Heart left ventricle (tissue), 13 donors: ENCODE measurements at regions not wholly inside any gene's neighbourhood (a gene's known extent, or its start where the extent isn't known, plus 50 kb on each side); places are given as distances from the start of the nearest gene placed in this dataset.

ENCODE experiments used
- POLR2A ChIP-seq, 2 donors: fragments of 450-650 bp; IDR thresholded peaks; one replicate each; pipeline ENCODE4 v1.6.1; 2017; ENCODE audit warnings: antibody characterized with exemption in 2 of 2, mild to moderate bottlenecking in 2 of 2, moderate library complexity in 2 of 2
- TF ChIP-seq, protein P1 (sequence below), 12 donors: fragments of 200-600 bp; sonication (generic) in 4 of 12; IDR thresholded peaks; one replicate each; pipeline versions ENCODE4 v1.5.0 to v1.8.0; 2018 to 2022; ENCODE audit warnings: antibody characterized with exemption in 12 of 12, mild to moderate bottlenecking in 5 of 12
- donor health status: ischemic (EF 13 %, LVEDD 7.1; RV severe dilation, severe dysfunction).
- donor health status: DM: no; HTN: yes; CAD: no.
- donor health status: DM: no; HTN: no; CAD: no.
- donor health status: ischemic (EF 25% LVEDD 6.9; RV normal size, moderate dysfunction).
- donor health status: ischemic (EF 25% LVEDD 5.7; RV mildly dilated, moderate dysfunction).
- donor health status: ischemic (EF 35%, LVEDD 5.7; RV mildly dilated, moderate dysfunction).
- donor health status: nonischemic (EF 11% LVEDD 7.7; RV severe dilation, severe dysfunction).
- donor health status: DM: yes; HTN: yes; CAD: no.
- donor health status: PGD.
- donor health status: ischemic (EF 29% LVEDD 5.4; RV normal size, mild dysfunction).
- donor health status: nonischemic (EF 23%, LVEDD 6.1; RV moderate dilation, normal function).

DNA sequence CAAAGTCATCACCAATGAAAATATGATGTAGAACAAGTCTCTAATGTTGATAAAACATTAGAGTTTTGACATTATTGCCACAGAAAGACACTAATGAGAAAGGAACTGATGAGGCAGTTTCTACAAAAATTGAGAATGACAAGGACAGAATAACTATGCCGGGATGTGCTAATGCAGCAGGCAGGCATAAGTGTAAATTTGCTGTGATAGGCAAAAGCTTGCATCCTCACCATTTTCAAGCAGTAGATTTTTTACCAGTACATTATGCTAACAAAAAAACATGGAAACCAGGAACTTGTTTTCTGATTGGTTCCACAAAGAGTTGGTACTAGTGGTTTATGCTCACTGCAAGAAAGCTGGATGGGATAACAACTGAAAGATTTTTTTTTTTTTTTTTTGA, 715.5 kb upstream of the LRRTM4 start:
- TF ChIP-seq, protein P1, sequence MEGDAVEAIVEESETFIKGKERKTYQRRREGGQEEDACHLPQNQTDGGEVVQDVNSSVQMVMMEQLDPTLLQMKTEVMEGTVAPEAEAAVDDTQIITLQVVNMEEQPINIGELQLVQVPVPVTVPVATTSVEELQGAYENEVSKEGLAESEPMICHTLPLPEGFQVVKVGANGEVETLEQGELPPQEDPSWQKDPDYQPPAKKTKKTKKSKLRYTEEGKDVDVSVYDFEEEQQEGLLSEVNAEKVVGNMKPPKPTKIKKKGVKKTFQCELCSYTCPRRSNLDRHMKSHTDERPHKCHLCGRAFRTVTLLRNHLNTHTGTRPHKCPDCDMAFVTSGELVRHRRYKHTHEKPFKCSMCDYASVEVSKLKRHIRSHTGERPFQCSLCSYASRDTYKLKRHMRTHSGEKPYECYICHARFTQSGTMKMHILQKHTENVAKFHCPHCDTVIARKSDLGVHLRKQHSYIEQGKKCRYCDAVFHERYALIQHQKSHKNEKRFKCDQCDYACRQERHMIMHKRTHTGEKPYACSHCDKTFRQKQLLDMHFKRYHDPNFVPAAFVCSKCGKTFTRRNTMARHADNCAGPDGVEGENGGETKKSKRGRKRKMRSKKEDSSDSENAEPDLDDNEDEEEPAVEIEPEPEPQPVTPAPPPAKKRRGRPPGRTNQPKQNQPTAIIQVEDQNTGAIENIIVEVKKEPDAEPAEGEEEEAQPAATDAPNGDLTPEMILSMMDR (IDR thresholded peaks at IDR 0.05): no peak
- no peak for TF ChIP-seq POLR2A (IDR thresholded peaks at IDR 0.05)
